PC-9 (cell line): ENCODE measurements at regions not wholly inside any gene's neighbourhood (a gene's known extent, or its start where the extent isn't known, plus 50 kb on each side); places are given as distances from the start of the nearest gene placed in this dataset.

ENCODE experiments used
- BruUV-seq: library from RNA; stranded (reverse); fragments of 400-500 nt; replicated peaks from 2 replicates; lab custom pipeline; 2021; lab: Mats Ljungman, UMichigan
- CTCF ChIA-PET: fragments of 300-600 bp; sonication (Branson Sonifier 250); formaldehyde crosslinking; loops from one replicate; lab custom pipeline; 2022; ENCODE audit warnings: antibody characterized with exemption; lab: Charles Lee
- POLR2A ChIA-PET: fragments of 300-600 bp; sonication (Branson Sonifier 250); formaldehyde crosslinking; loops from one replicate; lab custom pipeline; 2022; ENCODE audit warnings: antibody characterized with exemption; ENCODE audit not compliant: unreplicated experiment; lab: Charles Lee
- DNase-seq, 2 experiments: peaks; one replicate each; pipeline versions ENCODE4 v3.0.0 to v3.0.0-alpha.2; 2015 to 2022; ENCODE audit warnings: mixed read lengths in 1 of 2
- H2AFZ ChIP-seq: fragments of 200-600 bp; sonication (generic); 2 replicates; pipeline ENCODE4 v1.8.1; 2017; ENCODE audit warnings: antibody characterized with exemption
- H3F3A ChIP-seq: fragments of 200-600 bp; sonication (generic); 2 replicates; pipeline ENCODE4 v1.8.1; 2017; ENCODE audit warnings: antibody characterized with exemption, mild to moderate bottlenecking, low read depth; ENCODE audit not compliant: insufficient read depth
- H3K27ac ChIP-seq: fragments of 200-600 bp; sonication (generic); 2 replicates; pipeline ENCODE4 v1.6.1; 2016; ENCODE audit warnings: mixed run types
- H3K27me3 ChIP-seq: fragments of 200-600 bp; sonication (generic); 2 replicates; pipeline ENCODE4 v1.6.1; 2016; ENCODE audit warnings: low read depth, mixed run types; ENCODE audit not compliant: insufficient read depth
- H3K36me3 ChIP-seq: fragments of 200-600 bp; sonication (generic); 2 replicates; pipeline ENCODE4 v1.6.1; 2016; ENCODE audit warnings: low read depth, mixed run types
- H3K4me1 ChIP-seq: fragments of 200-600 bp; sonication (generic); replicated peaks from 2 replicates; pipeline ENCODE4 v1.6.1; 2016; ENCODE audit warnings: mixed run types; ENCODE audit not compliant: insufficient read depth
- H3K4me2 ChIP-seq: fragments of 200-600 bp; sonication (generic); 2 replicates; pipeline ENCODE4 v1.6.1; 2017; ENCODE audit warnings: mixed run types
- H3K4me3 ChIP-seq: fragments of 200-600 bp; sonication (generic); 2 replicates; pipeline ENCODE4 v1.6.1; 2016; ENCODE audit warnings: mixed run types
- H3K79me2 ChIP-seq: fragments of 200-600 bp; sonication (generic); 2 replicates; pipeline ENCODE4 v1.6.1; 2017; ENCODE audit warnings: low read depth, mixed run types
- H3K9me2 ChIP-seq: fragments of 200-600 bp; sonication (generic); 2 replicates; pipeline ENCODE4 v1.8.1; 2017; ENCODE audit warnings: mild to moderate bottlenecking; ENCODE audit not compliant: insufficient read depth
- H3K9me3 ChIP-seq: fragments of 200-600 bp; sonication (generic); 2 replicates; pipeline ENCODE4 v1.8.1; 2016; ENCODE audit warnings: low read depth; ENCODE audit not compliant: insufficient read depth
- H4K20me1 ChIP-seq: fragments of 200-600 bp; sonication (generic); 2 replicates; pipeline ENCODE4 v1.8.1; 2017; ENCODE audit not compliant: insufficient read depth
- CTCF ChIP-seq: fragments of 200-600 bp; sonication (generic); conservative IDR thresholded peaks from 2 replicates; pipeline ENCODE4 v1.6.1; 2017; ENCODE audit warnings: mixed run types, antibody characterized with exemption, mild to moderate bottlenecking, moderate library complexity
- EZH2 ChIP-seq: fragments of 200-600 bp; sonication (generic); IDR thresholded peaks from 2 replicates; pipeline ENCODE4 v1.8.0; 2017; ENCODE audit warnings: antibody characterized with exemption, low read depth
- intact Hi-C: fragments of 100-400 bp; cut with micrococcal nuclease; formaldehyde crosslinking; loops from one replicate; pipeline ENCODE4 v1.10.0; 2022; ENCODE audit not compliant: unreplicated experiment

GRCh38 chr15:96266456-96266855, 64.0 kb upstream of the NR2F2 start:
- intact Hi-C loops: loop anchor here (10.0 kb wide), 1 partner anchor 472 kb away; no protein-coding TSS in a partner anchor
- CTCF ChIA-PET: no interaction called here
- no peaks in the 10 kb centered on the region for H3K27me3 ChIP-seq
- H4K20me1 ChIP-seq: no peaks in the 10 kb centered on the region
- H3K4me1 ChIP-seq: peaks cover 77% of the 10 kb centered on the region
- DNase-seq: no peak
- H3K36me3 ChIP-seq: no peaks in the 10 kb centered on the region
- no peak overlapping the region for H2AFZ ChIP-seq
- no peaks in the 10 kb centered on the region for H3K79me2 ChIP-seq
- POLR2A ChIA-PET: interaction anchor here (0.7 kb wide), 1 partner anchor 62 kb away, joined by 5 read pairs; no protein-coding TSS in a partner anchor
- 0 out of 2 replicates have a peak overlapping the region, but pooled peaks have one; percentile 68 for H3K4me2 ChIP-seq
- no peaks in the 10 kb centered on the region for H3K9me2 ChIP-seq
- no TSS peak for BruUV-seq
- no peak for TF ChIP-seq CTCF
- no peak for TF ChIP-seq EZH2
- H3F3A ChIP-seq: peaks cover 46% of the 10 kb centered on the region
- H3K4me3 ChIP-seq: no peak overlapping the region
- H3K9me3 ChIP-seq: 0 out of 2 replicates have a peak, but pooled peaks cover 3% of the 10 kb centered on the region
- H3K27ac ChIP-seq: peak overlapping the region; percentile 98; the same call in 1 of the 2 replicates

GRCh38 chr15:96267463-96267862, 63.0 kb upstream of the NR2F2 start:
- Histone ChIP-seq H3K9me2 (no peaks in the 10 kb centered on the region), H2AFZ (no peak overlapping the region), H3K4me3 (no peak overlapping the region), H3K79me2 (no peaks in the 10 kb centered on the region), H3K36me3 (no peaks in the 10 kb centered on the region), H3K27ac (no peak overlapping the region), H3K4me2 (no peak overlapping the region), H3K4me1 (peaks cover 84% of the 10 kb centered on the region), H3K27me3 (no peaks in the 10 kb centered on the region), H3F3A (peaks cover 50% of the 10 kb centered on the region), H4K20me1 (no peaks in the 10 kb centered on the region), H3K9me3 (no peaks in the 10 kb centered on the region)
- CTCF ChIA-PET: interaction anchor here (0.5 kb wide), 1 partner anchor 11 kb away, joined by 5 read pairs; no protein-coding TSS in a partner anchor
- POLR2A ChIA-PET: no interaction called here
- intact Hi-C loops: loop anchor here (10.0 kb wide), 1 partner anchor 473 kb away; no protein-coding TSS in a partner anchor
- BruUV-seq: no TSS peak
- no peak for DNase-seq
- TF ChIP-seq CTCF: no peak
- TF ChIP-seq EZH2: no peak

- no peak for TF ChIP-seq EZH2
- TF ChIP-seq CTCF: no peak
- H2AFZ ChIP-seq: peak overlapping the region; percentile 42; the same call in 1 of the 2 replicates
- intact Hi-C loops: loop anchor here (10.0 kb wide), 1 partner anchor 474 kb away; no protein-coding TSS in a partner anchor
Measured at GRCh38 chr15:96268442-96269204, 61.9 kb upstream of the NR2F2 start.

More at GRCh38 chr15:96268442-96269204, 61.9 kb upstream of the NR2F2 start:
- ChIA-PET POLR2A (interaction anchor here (0.6 kb wide), 1 partner anchor 108 kb away, joined by 3 read pairs; no protein-coding TSS in a partner anchor), CTCF (interaction anchor here (1.0 kb wide), 1 partner anchor 60 kb away, joined by 16 read pairs; no protein-coding TSS in a partner anchor)
- Histone ChIP-seq H3K4me2 (peak overlapping the region; percentile 68), H3K9me3 (no peaks in the 10 kb centered on the region), H3K27me3 (no peaks in the 10 kb centered on the region), H3K9me2 (no peaks in the 10 kb centered on the region), H3K79me2 (no peaks in the 10 kb centered on the region), H3K4me3 (0 out of 2 replicates have a peak overlapping the region, but pooled peaks have one; percentile 29), H3K36me3 (no peaks in the 10 kb centered on the region), H3K27ac (peak overlapping the region; percentile 87), H3K4me1 (peaks cover 92% of the 10 kb centered on the region), H3F3A (peaks cover 62% of the 10 kb centered on the region), H4K20me1 (no peaks in the 10 kb centered on the region)
- BruUV-seq: no TSS peak
- peak in 1 of 2 experiments; percentile 89 for DNase-seq
